NOMO-1 treated with DMSO at 0.1 percent for 48 hours (cell line): ENCODE measurements at regions not wholly inside any gene's neighbourhood (a gene's known extent, or its start where the extent isn't known, plus 50 kb on each side); places are given as distances from the start of the nearest gene placed in this dataset.

Experiments used
- DNase-seq: peaks from one replicate; lab custom pipeline; 2025; ENCODE audit not compliant: unreplicated experiment; lab: John Stamatoyannopoulos, UW

- no peak for DNase-seq
Observed at GRCh38 chr10:29063806-29064644, 224.8 kb upstream of the LYZL1 start.

- DNase-seq = no peak
Observed at GRCh38 chr10:29064680-29065079, 224.2 kb upstream of the LYZL1 start.

- DNase-seq = no peak
Observed at GRCh38 chr10:29067161-29067560, 221.7 kb upstream of the LYZL1 start.

GRCh38 chr10:29067628-29068027, 221.2 kb upstream of the LYZL1 start:
- no peak for DNase-seq

- no peak for DNase-seq
Observed at GRCh38 chr10:29068302-29068701, 220.6 kb upstream of the LYZL1 start.

- DNase-seq = no peak
Observed at GRCh38 chr10:29068966-29069365, 219.9 kb upstream of the LYZL1 start.

GRCh38 chr10:29069941-29070340, 218.9 kb upstream of the LYZL1 start:
- DNase-seq = no peak

GRCh38 chr10:29078919-29079318, 210.0 kb upstream of the LYZL1 start:
- DNase-seq = no peak

- DNase-seq = no peak
Observed at GRCh38 chr10:29081231-29081630, 207.6 kb upstream of the LYZL1 start.

- no peak for DNase-seq
Observed at GRCh38 chr10:29081951-29082685, 206.8 kb upstream of the LYZL1 start.

- no peak for DNase-seq
Observed at GRCh38 chr10:29083096-29083495, 205.8 kb upstream of the LYZL1 start.

GRCh38 chr10:29084681-29085307, 204.1 kb upstream of the LYZL1 start:
- no peak for DNase-seq

- DNase-seq = no peak
Observed at GRCh38 chr10:29089091-29089490, 199.8 kb upstream of the LYZL1 start.

GRCh38 chr10:29096303-29096824, 192.5 kb upstream of the LYZL1 start:
- no peak for DNase-seq

- DNase-seq = no peak
Observed at GRCh38 chr10:29098423-29098822, 190.4 kb upstream of the LYZL1 start.

GRCh38 chr10:29099001-29099400, 189.9 kb upstream of the LYZL1 start:
- no peak for DNase-seq

- no peak for DNase-seq
Observed at GRCh38 chr10:29099415-29099814, 189.5 kb upstream of the LYZL1 start.

GRCh38 chr10:29100505-29100904, 188.4 kb upstream of the LYZL1 start:
- no peak for DNase-seq

GRCh38 chr10:29102233-29102632, 186.6 kb upstream of the LYZL1 start:
- no peak for DNase-seq

GRCh38 chr10:29102636-29103035, 186.2 kb upstream of the LYZL1 start:
- DNase-seq = no peak

GRCh38 chr10:29104661-29105399, 184.0 kb upstream of the LYZL1 start:
- no peak for DNase-seq
